HL-60 (cell line): ENCODE measurements at regions not wholly inside any gene's neighbourhood (a gene's known extent, or its start where the extent isn't known, plus 50 kb on each side); places are given as distances from the start of the nearest gene placed in this dataset.

Experiments
- DNase-seq, 2 experiments: peaks; one replicate each; pipeline ENCODE4 v3.0.0-alpha.2; 2010 to 2020; ENCODE audit warnings: low read depth in 1 of 2, low spot score in 1 of 2
- H3K27ac ChIP-seq: fragments of 250-450 bp; sonication (Bioruptor Pico); replicated peaks from 2 replicates; pipeline ENCODE4 v1.5.1; 2020; ENCODE audit warnings: mild to moderate bottlenecking, moderate library complexity
- H3K27me3 ChIP-seq: fragments of 250-450 bp; sonication (Bioruptor Pico); 2 replicates; pipeline ENCODE4 v1.5.1; 2021; ENCODE audit warnings: mild to moderate bottlenecking, moderate library complexity; ENCODE audit not compliant: insufficient read depth, poor library complexity, severe bottlenecking
- H3K4me3 ChIP-seq: replicated peaks from 2 replicates; pipeline ENCODE4 v1.5.1; 2011; ENCODE audit warnings: mild to moderate bottlenecking, control low read depth, low read length; ENCODE audit not compliant: insufficient read depth
- CTCF ChIP-seq: IDR thresholded peaks from one replicate; pipeline ENCODE4 v1.5.1; 2011; ENCODE audit warnings: low read length, control low read depth, inconsistent platforms; ENCODE audit not compliant: insufficient read depth
- GABPA ChIP-seq: IDR thresholded peaks from 2 replicates; pipeline ENCODE4 v1.6.1; 2012; ENCODE audit warnings: low read depth
- POLR2AphosphoS5 ChIP-seq: IDR thresholded peaks from 2 replicates; pipeline ENCODE4 v1.6.1; 2012; ENCODE audit warnings: low read depth
- REST ChIP-seq: IDR thresholded peaks from 2 replicates; pipeline ENCODE4 v1.6.1; 2012; ENCODE audit warnings: low read depth; ENCODE audit not compliant: insufficient replicate concordance
- SPI1 ChIP-seq: IDR thresholded peaks from 2 replicates; pipeline ENCODE4 v1.6.1; 2012; ENCODE audit warnings: low read depth, mild to moderate bottlenecking, borderline replicate concordance

GRCh38 chr2:123500988-123501387 lies 524.1 kb upstream of the CNTNAP5 start:
- Histone ChIP-seq H3K4me3 (no peak overlapping the region), H3K27ac (no peak overlapping the region), H3K27me3 (no peaks in the 10 kb centered on the region)
- TF ChIP-seq SPI1 = no peak
- no peak for TF ChIP-seq POLR2AphosphoS5
- TF ChIP-seq GABPA = no peak
- TF ChIP-seq CTCF = no peak
- DNase-seq = no peak

GRCh38 chr2:123502931-123503330 lies 522.2 kb upstream of the CNTNAP5 start:
- TF ChIP-seq CTCF = no peak
- no peak for TF ChIP-seq POLR2AphosphoS5
- TF ChIP-seq REST = no peak
- TF ChIP-seq SPI1 = no peak
- TF ChIP-seq GABPA = no peak
- Histone ChIP-seq H3K4me3 (no peak overlapping the region), H3K27me3 (no peaks in the 10 kb centered on the region), H3K27ac (no peak overlapping the region)
- no peak for DNase-seq

- no peak for DNase-seq
- Histone ChIP-seq H3K27me3 (no peaks in the 10 kb centered on the region), H3K27ac (no peak overlapping the region), H3K4me3 (no peak overlapping the region)
- TF ChIP-seq CTCF (no peak), POLR2AphosphoS5 (no peak), REST (no peak), SPI1 (no peak), GABPA (no peak)
Measured at GRCh38 chr2:123512547-123512946, 512.5 kb upstream of the CNTNAP5 start.

GRCh38 chr2:123513351-123513750 lies 511.7 kb upstream of the CNTNAP5 start:
- no peak overlapping the region for H3K27ac ChIP-seq
- no peak for DNase-seq
- TF ChIP-seq GABPA (no peak), SPI1 (no peak), CTCF (no peak), REST (no peak), POLR2AphosphoS5 (no peak)
- H3K27me3 ChIP-seq = no peaks in the 10 kb centered on the region
- no peak overlapping the region for H3K4me3 ChIP-seq
